GM21737 (cell line): ENCODE measurements at regions not wholly inside any gene's neighbourhood (a gene's known extent, or its start where the extent isn't known, plus 50 kb on each side); places are given as distances from the start of the nearest gene placed in this dataset.
"Not testable (repeated sequence)": the region's sequence is repeated elsewhere in the genome, so short reads cannot be mapped to it uniquely, and the experiment has no call there.

ENCODE experiments used
- ATAC-seq: cut with Tn5 transposase; IDR thresholded peaks from one replicate; pipeline ENCODE4 v1.9.1; 2021; ENCODE audit warnings: mild to moderate bottlenecking, moderate library complexity; ENCODE audit not compliant: unreplicated experiment

- ATAC-seq: no peak
Measured at GRCh38 chr3:187995667-187996066, 158.3 kb upstream of the LPP start.

GRCh38 chr3:187996609-187997008 lies 157.3 kb upstream of the LPP start:
- ATAC-seq: no peak

DNA sequence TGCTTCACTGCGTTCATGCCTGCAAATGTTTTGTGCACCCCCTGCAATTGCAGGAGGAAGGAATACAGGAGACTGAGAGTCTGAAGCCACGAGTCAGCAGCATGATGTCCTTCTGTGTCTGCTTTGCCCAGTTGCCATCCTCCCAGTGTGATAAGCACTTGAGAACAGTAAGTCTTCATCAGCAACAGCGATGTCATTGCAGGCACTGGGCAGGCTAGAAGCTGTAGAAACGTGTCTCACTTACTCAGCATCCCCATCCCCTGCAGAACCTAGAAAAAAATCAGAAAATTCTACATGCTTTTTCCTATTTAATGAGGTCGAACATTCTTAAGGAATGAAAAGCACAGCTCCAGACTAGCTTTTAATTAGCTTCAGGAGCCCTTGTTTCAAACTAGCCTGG lies 156.5 kb upstream of the LPP start:
- ATAC-seq: no peak

- no peak for ATAC-seq
Measured at GRCh38 chr3:187997946-187998561, 155.9 kb upstream of the LPP start.

DNA sequence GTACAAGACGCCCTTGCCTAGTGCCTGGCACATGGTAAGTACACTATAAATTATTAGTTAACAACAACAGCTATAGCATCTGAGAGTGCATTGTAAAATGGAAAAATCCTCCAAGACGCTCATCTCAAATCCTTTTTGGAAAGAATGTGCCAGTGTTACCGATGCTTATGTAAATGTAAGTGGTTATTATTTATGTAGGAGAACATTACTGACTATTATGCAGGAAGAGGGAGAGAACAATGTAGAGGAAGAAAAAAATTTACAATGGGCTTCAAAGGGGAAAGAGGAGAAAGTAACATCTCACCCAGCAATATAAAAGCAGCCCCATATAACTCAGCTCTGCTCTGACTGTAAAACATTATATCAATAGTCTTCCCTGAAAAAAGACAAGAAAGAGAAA lies 155.3 kb upstream of the LPP start:
- ATAC-seq: no peak

GRCh38 chr3:187999821-188000220 lies 154.1 kb upstream of the LPP start:
- ATAC-seq: no peak

DNA sequence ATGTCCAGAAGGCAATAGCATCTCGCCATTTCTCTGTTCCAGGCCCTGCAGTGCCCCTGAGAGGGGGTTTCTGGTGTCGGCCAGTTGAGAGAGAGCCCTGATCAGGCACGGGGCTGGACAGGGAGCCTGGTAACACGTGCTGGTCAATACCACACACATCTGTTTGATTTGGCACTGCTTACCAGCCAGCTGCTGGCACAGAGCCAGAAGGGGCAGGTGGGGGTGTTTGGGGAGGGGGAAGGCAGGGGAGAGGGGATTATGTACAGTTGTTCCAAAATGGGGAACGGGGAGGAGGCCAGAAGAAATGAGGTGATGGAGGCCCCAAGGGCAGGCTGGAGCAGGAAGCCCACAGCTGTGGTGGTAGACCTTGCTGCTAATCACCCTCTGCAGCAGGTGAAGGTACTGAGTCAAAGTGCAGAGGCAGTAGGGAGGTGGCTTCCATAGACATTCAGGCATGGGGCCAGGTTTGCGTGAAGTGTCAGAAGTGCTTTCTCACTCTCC lies 153.5 kb upstream of the LPP start:
- ATAC-seq: no peak

- ATAC-seq: no peak
Measured at GRCh38 chr3:188001093-188001492, 152.9 kb upstream of the LPP start.

DNA sequence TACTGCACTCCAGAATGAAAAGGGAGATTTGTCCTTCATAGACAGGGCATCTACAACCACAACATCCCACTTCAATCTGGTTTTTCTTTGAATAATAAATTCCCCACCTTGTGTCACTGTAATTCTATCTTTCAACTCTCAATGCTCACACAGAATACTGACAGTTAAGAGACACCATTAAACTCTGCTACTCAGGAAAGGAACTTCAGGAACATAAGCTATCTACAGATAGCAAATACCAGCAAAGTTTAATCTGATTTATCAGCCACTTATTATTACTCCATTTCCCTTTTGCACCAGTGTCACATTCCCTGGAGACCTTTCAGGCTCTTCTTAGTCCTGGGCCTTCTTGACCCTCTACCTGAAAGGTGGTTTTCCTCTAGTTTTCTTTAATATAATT lies 152.0 kb upstream of the LPP start:
- ATAC-seq: no peak

DNA sequence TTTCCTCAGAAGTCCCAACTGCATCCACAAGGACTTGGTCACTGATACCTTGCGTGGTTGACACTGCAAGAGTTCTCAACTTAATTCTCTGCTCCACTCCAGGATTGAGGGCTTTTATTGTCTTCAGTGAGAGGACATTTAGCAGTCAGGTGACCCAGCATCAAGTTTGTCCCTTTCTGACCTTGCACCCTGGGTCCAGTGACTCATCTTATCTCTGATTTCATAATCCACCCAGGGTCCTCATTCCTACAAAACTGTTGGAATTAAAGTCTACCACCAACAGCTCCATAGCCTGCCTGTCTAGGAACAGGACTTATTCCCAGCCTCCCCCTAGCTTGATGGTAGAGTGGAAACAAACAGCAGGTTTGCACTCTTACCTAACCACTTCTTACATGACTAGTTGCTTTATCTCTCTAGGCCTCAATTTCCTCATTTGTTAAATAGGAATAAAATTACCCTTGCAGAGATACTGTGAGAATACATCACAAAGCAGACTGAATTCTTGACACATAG lies 151.3 kb upstream of the LPP start:
- ATAC-seq: no peak

- no peak for ATAC-seq
Measured at GRCh38 chr3:188003188-188004171, 150.5 kb upstream of the LPP start.

GRCh38 chr3:188006726-188007393 lies 147.1 kb upstream of the LPP start:
- no peak for ATAC-seq

DNA sequence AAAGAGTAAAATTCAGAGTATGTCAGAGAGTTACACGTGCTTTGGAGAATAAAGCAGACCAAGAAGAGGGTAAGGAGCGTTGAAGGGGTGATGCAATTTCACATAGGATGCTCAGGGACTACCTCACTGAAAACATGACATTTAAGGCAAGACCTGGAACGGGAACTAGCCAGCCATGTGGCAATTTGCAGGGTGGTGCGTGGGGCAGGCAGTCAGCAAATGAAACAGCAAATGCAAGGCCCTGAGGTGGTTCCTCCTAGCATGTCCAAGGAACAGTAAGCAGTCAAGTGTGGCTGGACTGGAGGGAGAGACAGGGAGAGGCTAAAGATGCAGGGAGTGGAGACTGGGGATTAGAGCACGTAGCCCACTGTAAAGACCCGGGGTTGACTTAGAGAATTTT lies 146.1 kb upstream of the LPP start:
- ATAC-seq: no peak

- no peak for ATAC-seq
Measured at GRCh38 chr3:188008582-188009213, 145.3 kb upstream of the LPP start.

DNA sequence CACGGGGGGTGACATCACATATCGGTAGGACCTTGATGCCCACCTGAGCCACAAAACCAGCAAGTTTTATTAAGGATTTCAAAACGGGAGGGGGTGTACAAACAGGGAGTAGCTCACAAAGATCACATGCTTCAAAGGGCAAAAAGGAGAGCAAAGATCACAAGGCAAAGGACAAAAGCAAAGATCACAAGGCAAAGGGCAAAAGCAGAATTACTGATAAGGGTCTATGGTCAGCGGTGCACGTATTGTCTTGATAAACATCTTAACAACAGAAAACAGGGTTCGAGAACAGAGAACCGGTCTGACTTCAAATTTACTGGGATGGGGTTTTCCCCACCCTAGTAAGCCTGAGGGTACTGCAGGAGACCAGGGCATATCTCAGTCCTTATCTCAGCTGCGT lies 143.5 kb upstream of the LPP start:
- no peak for ATAC-seq

GRCh38 chr3:188019727-188020126 lies 134.2 kb upstream of the LPP start:
- no peak for ATAC-seq

DNA sequence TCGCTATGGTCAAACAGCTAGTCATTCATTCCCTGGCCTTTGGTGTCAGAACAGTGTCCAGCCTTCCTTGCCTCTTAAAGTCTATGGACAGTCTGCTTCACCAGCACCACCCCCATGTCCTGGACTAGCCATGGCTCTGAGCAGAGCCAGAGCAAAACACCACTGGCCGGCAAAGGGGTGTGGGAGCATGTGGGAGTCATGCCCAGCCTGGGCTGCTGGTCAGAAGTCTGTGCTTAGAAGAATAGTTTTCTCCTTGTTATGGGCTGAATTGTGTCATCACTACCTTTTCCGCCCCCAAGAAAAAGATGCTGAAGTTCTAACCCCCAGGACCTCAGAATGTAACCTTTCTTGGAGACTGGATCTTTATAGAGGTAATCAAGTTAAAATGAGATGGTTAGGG lies 132.9 kb upstream of the LPP start:
- no peak for ATAC-seq

DNA sequence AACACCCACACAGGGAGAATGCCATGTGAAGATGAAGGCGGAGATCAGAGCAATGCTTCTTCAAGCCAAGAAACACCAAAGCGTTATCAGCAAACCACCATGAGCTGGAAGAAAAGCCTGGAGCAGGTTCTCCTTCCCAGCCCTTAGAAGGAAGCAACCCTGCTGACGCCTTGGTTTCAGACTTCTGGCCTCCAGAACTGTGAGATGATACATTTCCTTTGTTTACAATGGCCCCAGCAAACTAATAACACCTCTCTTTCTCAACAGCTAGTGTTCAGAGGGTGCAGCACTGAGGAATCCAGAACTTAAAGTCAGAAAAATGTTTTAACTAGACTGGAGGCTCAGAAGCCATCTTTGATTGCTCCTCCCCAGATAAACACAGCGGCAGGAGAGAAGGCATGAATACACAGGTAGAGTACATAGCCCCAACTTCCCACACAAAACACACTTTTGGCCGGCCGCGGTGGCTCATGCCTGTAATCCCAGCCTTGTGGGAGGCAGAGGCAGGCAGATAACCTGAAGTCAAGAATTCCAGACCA lies 132.4 kb upstream of the LPP start:
- no peak for ATAC-seq

GRCh38 chr3:188022902-188023301 lies 131.1 kb upstream of the LPP start:
- ATAC-seq: not testable (repeated sequence)

DNA sequence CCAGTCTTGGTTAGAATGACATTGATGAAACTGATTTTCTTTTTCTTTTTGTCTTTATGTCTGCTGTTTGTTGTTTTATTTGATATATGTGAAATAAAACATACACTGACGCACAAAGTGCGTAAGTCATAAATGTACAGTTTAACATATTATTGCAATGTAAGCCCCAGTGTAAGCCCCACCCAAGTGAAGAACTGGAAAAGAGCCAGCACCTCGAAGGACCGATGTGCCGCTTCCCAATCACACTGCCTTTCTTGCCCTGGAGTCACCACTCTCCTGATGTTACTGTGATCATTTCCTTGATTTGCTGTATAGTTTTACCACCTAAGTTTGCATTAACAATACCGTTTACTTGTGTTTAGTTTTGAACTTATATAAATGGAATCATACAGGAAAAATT lies 128.4 kb upstream of the LPP start:
- ATAC-seq: no peak
